Transverse colon (tissue), 3 donors: ENCODE measurements at regions not wholly inside any gene's neighbourhood (a gene's known extent, or its start where the extent isn't known, plus 50 kb on each side); places are given as distances from the start of the nearest gene placed in this dataset.

Experiments
- POLR2A ChIP-seq: fragments of 450-650 bp; IDR thresholded peaks from one replicate; pipeline ENCODE4 v1.6.1; 2016; ENCODE audit warnings: antibody characterized with exemption, mild to moderate bottlenecking, moderate library complexity
- TF ChIP-seq, protein P1 (sequence below), 5 experiments: fragments of 200-600 bp in 3 of 5; fragments of 450-650 bp in 2 of 5; sonication (generic) in 3 of 5; IDR thresholded peaks; 1 replicate in 2 of 5; 2 replicates in 3 of 5; pipeline ENCODE4 v1.5.1; 2016 to 2017; ENCODE audit warnings: antibody characterized with exemption in 5 of 5, inconsistent platforms in 3 of 5, mild to moderate bottlenecking in 2 of 5, moderate library complexity in 1 of 5

DNA sequence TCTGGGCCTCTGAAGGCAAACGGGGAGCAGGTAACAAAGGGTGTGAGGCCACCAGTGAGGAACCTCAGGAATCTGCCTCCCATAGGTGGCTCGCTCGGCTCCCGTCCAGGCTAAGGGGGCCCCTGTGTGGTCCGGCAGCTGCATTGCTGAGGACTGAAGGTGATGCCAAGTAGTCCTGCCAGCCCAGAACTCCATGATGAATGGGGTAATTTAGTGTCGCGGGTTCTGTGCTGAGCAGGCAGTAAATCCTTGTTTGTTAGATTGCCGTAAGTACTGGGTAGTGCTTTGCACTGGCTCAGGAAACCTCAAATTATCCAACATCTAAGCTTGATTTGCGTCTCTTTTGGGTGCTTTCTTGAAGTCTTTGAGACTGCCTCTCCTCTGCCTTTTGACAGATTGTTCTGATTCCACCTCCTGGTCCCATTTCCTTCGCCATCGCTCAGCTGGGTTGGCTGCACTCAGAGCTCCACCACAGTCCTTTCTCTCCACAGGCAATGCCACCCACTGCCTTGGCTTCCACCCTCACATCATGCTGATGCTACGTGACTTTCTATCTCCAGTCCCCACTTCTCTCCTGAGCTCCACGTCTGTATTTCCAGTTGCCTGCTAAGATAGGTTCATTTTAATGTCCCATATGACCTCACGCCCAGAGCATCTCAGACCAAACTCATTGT lies 392.0 kb downstream of the FUT8 start:
- TF ChIP-seq, protein P1, sequence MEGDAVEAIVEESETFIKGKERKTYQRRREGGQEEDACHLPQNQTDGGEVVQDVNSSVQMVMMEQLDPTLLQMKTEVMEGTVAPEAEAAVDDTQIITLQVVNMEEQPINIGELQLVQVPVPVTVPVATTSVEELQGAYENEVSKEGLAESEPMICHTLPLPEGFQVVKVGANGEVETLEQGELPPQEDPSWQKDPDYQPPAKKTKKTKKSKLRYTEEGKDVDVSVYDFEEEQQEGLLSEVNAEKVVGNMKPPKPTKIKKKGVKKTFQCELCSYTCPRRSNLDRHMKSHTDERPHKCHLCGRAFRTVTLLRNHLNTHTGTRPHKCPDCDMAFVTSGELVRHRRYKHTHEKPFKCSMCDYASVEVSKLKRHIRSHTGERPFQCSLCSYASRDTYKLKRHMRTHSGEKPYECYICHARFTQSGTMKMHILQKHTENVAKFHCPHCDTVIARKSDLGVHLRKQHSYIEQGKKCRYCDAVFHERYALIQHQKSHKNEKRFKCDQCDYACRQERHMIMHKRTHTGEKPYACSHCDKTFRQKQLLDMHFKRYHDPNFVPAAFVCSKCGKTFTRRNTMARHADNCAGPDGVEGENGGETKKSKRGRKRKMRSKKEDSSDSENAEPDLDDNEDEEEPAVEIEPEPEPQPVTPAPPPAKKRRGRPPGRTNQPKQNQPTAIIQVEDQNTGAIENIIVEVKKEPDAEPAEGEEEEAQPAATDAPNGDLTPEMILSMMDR (IDR thresholded peaks at IDR 0.05) = no peak
- TF ChIP-seq POLR2A = no peak
